ENCODE measurements at regions not wholly inside any gene's neighbourhood (a gene's known extent, or its start where the extent isn't known, plus 50 kb on each side); places are given as distances from the start of the nearest gene placed in this dataset.
"Not testable (repeated sequence)": the region's sequence is repeated elsewhere in the genome, so short reads cannot be mapped to it uniquely, and the experiment has no call there.

DNA sequence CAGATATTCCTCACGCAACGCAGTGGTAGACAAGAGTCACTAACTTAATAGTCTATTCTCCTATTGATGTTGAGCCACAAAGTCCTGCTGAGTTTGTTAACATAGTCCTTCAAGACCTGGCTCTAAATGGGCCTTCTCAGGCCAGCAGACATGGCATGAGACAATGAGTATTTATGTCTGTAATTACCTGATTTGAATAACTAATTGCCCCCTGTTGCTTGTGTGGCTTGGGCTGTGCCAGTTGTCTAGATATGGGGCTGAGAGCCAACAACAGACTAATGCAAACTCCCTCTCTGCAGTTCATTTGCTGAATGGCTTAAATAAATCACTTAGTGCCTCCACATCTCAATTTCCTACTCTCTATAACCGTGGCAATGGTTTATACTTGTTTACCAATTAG lies 65.5 kb upstream of the VWC2 start:
- H3K36me3 ChIP-seq (ENCODE audit: control insufficient read depth in 4 of 4, insufficient read depth in 3 of 4, low read depth in 1 of 4, low read length in 3 of 4) = no peaks in the 10 kb centered on the region
- H3K4me3 ChIP-seq (ENCODE audit: low read depth in 1 of 3, low read length in 3 of 3) = no peak overlapping the region
- TF ChIP-seq RXRA (IDR thresholded peaks at IDR 0.05) (no peak), FOXA1 (IDR thresholded peaks at IDR 0.05) (no peak), YY1 (IDR thresholded peaks at IDR 0.05) (no peak), NR2F2 (IDR thresholded peaks at IDR 0.05) (no peak), EGR1 (IDR thresholded peaks at IDR 0.05; ENCODE audit: low read depth in 2 of 2) (no peak), FOXA2 (IDR thresholded peaks at IDR 0.05) (no peak), HNF4G (IDR thresholded peaks at IDR 0.05) (no peak), RAD21 (IDR thresholded peaks at IDR 0.05) (no peak), SP1 (IDR thresholded peaks at IDR 0.05) (no peak), REST (IDR thresholded peaks at IDR 0.05) (no peak), JUND (IDR thresholded peaks at IDR 0.05) (no peak), HNF4A (conservative IDR thresholded peaks at IDR 0.05) (no peak), CTCF (IDR thresholded peaks at IDR 0.05; ENCODE audit: low read depth, low read length, missing input control) (no peak)
- TF ChIP-seq, protein P1, sequence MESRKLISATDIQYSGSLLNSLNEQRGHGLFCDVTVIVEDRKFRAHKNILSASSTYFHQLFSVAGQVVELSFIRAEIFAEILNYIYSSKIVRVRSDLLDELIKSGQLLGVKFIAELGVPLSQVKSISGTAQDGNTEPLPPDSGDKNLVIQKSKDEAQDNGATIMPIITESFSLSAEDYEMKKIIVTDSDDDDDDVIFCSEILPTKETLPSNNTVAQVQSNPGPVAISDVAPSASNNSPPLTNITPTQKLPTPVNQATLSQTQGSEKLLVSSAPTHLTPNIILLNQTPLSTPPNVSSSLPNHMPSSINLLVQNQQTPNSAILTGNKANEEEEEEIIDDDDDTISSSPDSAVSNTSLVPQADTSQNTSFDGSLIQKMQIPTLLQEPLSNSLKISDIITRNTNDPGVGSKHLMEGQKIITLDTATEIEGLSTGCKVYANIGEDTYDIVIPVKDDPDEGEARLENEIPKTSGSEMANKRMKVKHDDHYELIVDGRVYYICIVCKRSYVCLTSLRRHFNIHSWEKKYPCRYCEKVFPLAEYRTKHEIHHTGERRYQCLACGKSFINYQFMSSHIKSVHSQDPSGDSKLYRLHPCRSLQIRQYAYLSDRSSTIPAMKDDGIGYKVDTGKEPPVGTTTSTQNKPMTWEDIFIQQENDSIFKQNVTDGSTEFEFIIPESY (IDR thresholded peaks at IDR 0.05) = no peak
- no peak for DNase-seq (ENCODE audit: low spot score)
- no peak overlapping the region for H3K9ac ChIP-seq (ENCODE audit: low read depth in 1 of 2, low read length in 2 of 2)
- peaks cover 0 to 4% (median 0%) of the 10 kb centered on the region in 4 donors for H3K27me3 ChIP-seq (ENCODE audit: control insufficient read depth in 4 of 4, insufficient read depth in 4 of 4, low read length in 3 of 4)
- H3K27ac ChIP-seq (ENCODE audit: low read depth in 1 of 2, low read length in 2 of 2) = no peak overlapping the region
- WGBS = 75% methylated on average over 3 of the region's 3 CpGs
- peaks cover 0 to 1% (median 0%) of the 10 kb centered on the region in 4 donors for H3K9me3 ChIP-seq (ENCODE audit: control insufficient read depth in 4 of 4, low read length in 3 of 4)
- no peaks in the 10 kb centered on the region for H3K4me1 ChIP-seq (ENCODE audit: control insufficient read depth in 4 of 4, insufficient read depth in 4 of 4, low read length in 3 of 4)

GRCh38 chr7:49708590-49708989 lies 64.8 kb upstream of the VWC2 start:
- TF ChIP-seq HNF4G (IDR thresholded peaks at IDR 0.05) = no peak
- no peak for TF ChIP-seq RXRA (IDR thresholded peaks at IDR 0.05)
- TF ChIP-seq, protein P1 (IDR thresholded peaks at IDR 0.05) = no peak
- TF ChIP-seq, protein P2, sequence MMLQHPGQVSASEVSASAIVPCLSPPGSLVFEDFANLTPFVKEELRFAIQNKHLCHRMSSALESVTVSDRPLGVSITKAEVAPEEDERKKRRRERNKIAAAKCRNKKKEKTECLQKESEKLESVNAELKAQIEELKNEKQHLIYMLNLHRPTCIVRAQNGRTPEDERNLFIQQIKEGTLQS (IDR thresholded peaks at IDR 0.05) = no peak
- no peak for TF ChIP-seq EGR1 (IDR thresholded peaks at IDR 0.05; ENCODE audit: low read depth in 2 of 2)
- TF ChIP-seq HNF4A (conservative IDR thresholded peaks at IDR 0.05) = no peak
- no peak for TF ChIP-seq RAD21 (IDR thresholded peaks at IDR 0.05)
- TF ChIP-seq SP1 (IDR thresholded peaks at IDR 0.05) = no peak
- no peak overlapping the region for H3K9ac ChIP-seq (ENCODE audit: low read depth in 1 of 2, low read length in 2 of 2)
- H3K27ac ChIP-seq (ENCODE audit: low read depth in 1 of 2, low read length in 2 of 2) = no peak overlapping the region

GRCh38 chr7:49711072-49711723 lies 62.2 kb upstream of the VWC2 start:
- not testable (repeated sequence) for H3K4me3 ChIP-seq (ENCODE audit: low read depth in 1 of 3, low read length in 3 of 3); H3K27me3 ChIP-seq (ENCODE audit: control insufficient read depth in 4 of 4, insufficient read depth in 4 of 4, low read length in 3 of 4); H3K9ac ChIP-seq (ENCODE audit: low read depth in 1 of 2, low read length in 2 of 2); H3K9me3 ChIP-seq (ENCODE audit: control insufficient read depth in 4 of 4, low read length in 3 of 4); H3K4me1 ChIP-seq (ENCODE audit: control insufficient read depth in 4 of 4, insufficient read depth in 4 of 4, low read length in 3 of 4); H3K36me3 ChIP-seq (ENCODE audit: control insufficient read depth in 4 of 4, insufficient read depth in 3 of 4, low read depth in 1 of 4, low read length in 3 of 4); H3K27ac ChIP-seq (ENCODE audit: low read depth in 1 of 2, low read length in 2 of 2); DNase-seq (ENCODE audit: low spot score)
- 91% methylated on average over 28 of the region's 28 CpGs for WGBS

More at GRCh38 chr7:49708590-49708989, 64.8 kb upstream of the VWC2 start:
- peaks cover 0 to 1% (median 0%) of the 10 kb centered on the region in 4 donors for H3K9me3 ChIP-seq (ENCODE audit: control insufficient read depth in 4 of 4, low read length in 3 of 4)
- no peaks in the 10 kb centered on the region for H3K4me1 ChIP-seq (ENCODE audit: control insufficient read depth in 4 of 4, insufficient read depth in 4 of 4, low read length in 3 of 4)
- no peak overlapping the region for H3K4me3 ChIP-seq (ENCODE audit: low read depth in 1 of 3, low read length in 3 of 3)
- 83% methylated on average over 5 of the region's 5 CpGs for WGBS
- H3K27me3 ChIP-seq (ENCODE audit: control insufficient read depth in 4 of 4, insufficient read depth in 4 of 4, low read length in 3 of 4) = peaks cover 0 to 4% (median 0%) of the 10 kb centered on the region in 4 donors
- no peaks in the 10 kb centered on the region for H3K36me3 ChIP-seq (ENCODE audit: control insufficient read depth in 4 of 4, insufficient read depth in 3 of 4, low read depth in 1 of 4, low read length in 3 of 4)
- no peak for DNase-seq (ENCODE audit: low spot score)

All from liver (tissue), 8 donors.